ENCODE measurements at regions not wholly inside any gene's neighbourhood (a gene's known extent, or its start where the extent isn't known, plus 50 kb on each side); places are given as distances from the start of the nearest gene placed in this dataset.
A peak's percentile ranks its signal among the peaks of the same experiment; 100 is the strongest.

GRCh38 chr12:30823156-30823699 lies 68.5 kb upstream of the CAPRIN2 start:
- Histone ChIP-seq H3K9me3 (no peaks in the 10 kb centered on the region), H3K27me3 (no peaks in the 10 kb centered on the region), H3K4me3 (peak overlapping the region; percentile 56 to 60), H3K4me1 (no peaks in the 10 kb centered on the region), H3K36me3 (no peaks in the 10 kb centered on the region), H3K27ac (peak overlapping the region; percentile 59 to 69)
- TF ChIP-seq CTCF (IDR thresholded peaks at IDR 0.05), result peak in 2 of 3 experiments; percentile 21 to 39
- DNase-seq (ENCODE audit: low spot score in 2 of 2), result peak in 1 of 2 donors; percentile 66
- intact Hi-C loops (cut with DNase I), result no loop called here

- intact Hi-C loops (cut with DNase I), result no loop called here
- H3K27ac ChIP-seq, result peak overlapping the region; percentile 59 to 69
- no peak for TF ChIP-seq CTCF (IDR thresholded peaks at IDR 0.05)
- no peaks in the 10 kb centered on the region for H3K9me3 ChIP-seq
- DNase-seq (ENCODE audit: low spot score in 2 of 2), result peak; percentile 25 to 78
- H3K4me1 ChIP-seq, result no peaks in the 10 kb centered on the region
- no peaks in the 10 kb centered on the region for H3K27me3 ChIP-seq
- H3K4me3 ChIP-seq, result peak overlapping the region; percentile 56 to 60
- no peaks in the 10 kb centered on the region for H3K36me3 ChIP-seq
Observed at GRCh38 chr12:30822385-30823155, 67.8 kb upstream of the CAPRIN2 start.

GRCh38 chr12:30820406-30820946 lies 65.7 kb upstream of the CAPRIN2 start:
- DNase-seq (ENCODE audit: low spot score in 2 of 2), result no peak
- no peaks in the 10 kb centered on the region for H3K27me3 ChIP-seq

GRCh38 chr12:30818562-30818961 lies 63.8 kb upstream of the CAPRIN2 start:
- no peak for TF ChIP-seq CTCF (IDR thresholded peaks at IDR 0.05)
- H3K4me1 ChIP-seq, result no peaks in the 10 kb centered on the region
- no peaks in the 10 kb centered on the region for H3K36me3 ChIP-seq
- no peaks in the 10 kb centered on the region for H3K27me3 ChIP-seq
- DNase-seq (ENCODE audit: low spot score in 2 of 2), result no peak
- H3K27ac ChIP-seq, result no peak overlapping the region
- intact Hi-C loops (cut with DNase I), result no loop called here
- H3K4me3 ChIP-seq, result no peak overlapping the region
- H3K9me3 ChIP-seq, result no peaks in the 10 kb centered on the region

More at GRCh38 chr12:30820406-30820946, 65.7 kb upstream of the CAPRIN2 start:
- no peak for TF ChIP-seq CTCF (IDR thresholded peaks at IDR 0.05)
- H3K9me3 ChIP-seq, result no peaks in the 10 kb centered on the region
- H3K4me3 ChIP-seq, result no peak overlapping the region
- H3K4me1 ChIP-seq, result no peaks in the 10 kb centered on the region
- H3K27ac ChIP-seq, result no peak overlapping the region
- intact Hi-C loops (cut with DNase I), result no loop called here
- H3K36me3 ChIP-seq, result no peaks in the 10 kb centered on the region

GRCh38 chr12:30816742-30817465 lies 62.2 kb upstream of the CAPRIN2 start:
- no peaks in the 10 kb centered on the region for H3K36me3 ChIP-seq
- no peaks in the 10 kb centered on the region for H3K27me3 ChIP-seq
- intact Hi-C loops (cut with DNase I), result no loop called here
- no peaks in the 10 kb centered on the region for H3K9me3 ChIP-seq
- no peak overlapping the region for H3K27ac ChIP-seq
- no peak for DNase-seq (ENCODE audit: low spot score in 2 of 2)
- TF ChIP-seq CTCF (IDR thresholded peaks at IDR 0.05), result no peak
- H3K4me3 ChIP-seq, result no peak overlapping the region
- H3K4me1 ChIP-seq, result no peaks in the 10 kb centered on the region

Data from ascending aorta (tissue), 2 donors.